Endothelial cell of umbilical vein (primary cell): ENCODE measurements at regions not wholly inside any gene's neighbourhood (a gene's known extent, or its start where the extent isn't known, plus 50 kb on each side); places are given as distances from the start of the nearest gene placed in this dataset.

Experiments used
- EZH2 ChIP-seq: IDR thresholded peaks from 2 replicates; pipeline ENCODE4 v1.6.1; 2012; ENCODE audit warnings: borderline replicate concordance, low read depth, mild to moderate bottlenecking, moderate library complexity, low read length, inconsistent platforms; ENCODE audit not compliant: severe bottlenecking
- FOS ChIP-seq: IDR thresholded peaks from 2 replicates; pipeline ENCODE4 v1.6.1; 2011; ENCODE audit warnings: mild to moderate bottlenecking, low read length, moderate library complexity, borderline replicate concordance; ENCODE audit not compliant: insufficient read depth
- JUN ChIP-seq: IDR thresholded peaks from 2 replicates; pipeline ENCODE4 v1.6.1; 2011; ENCODE audit warnings: borderline replicate concordance, low read depth; ENCODE audit not compliant: insufficient read length, insufficient read depth
- MYC ChIP-seq: IDR thresholded peaks from one replicate; pipeline ENCODE4 v1.6.1; 2011; ENCODE audit warnings: mild to moderate bottlenecking, low read depth, low read length
- POLR2A ChIP-seq: IDR thresholded peaks from 2 replicates; pipeline ENCODE4 v1.6.1; 2012; ENCODE audit warnings: low read depth, mild to moderate bottlenecking, control low read depth, low read length
- POLR2AphosphoS5 ChIP-seq: IDR thresholded peaks from 2 replicates; pipeline ENCODE4 v1.6.1; 2012; ENCODE audit warnings: low read depth, mild to moderate bottlenecking, control low read depth, low read length, moderate library complexity; ENCODE audit not compliant: insufficient read depth
- TF ChIP-seq, protein P1 (sequence below), 2 donors: IDR thresholded peaks; 1 replicate in 1 of 2; 2 replicates in 1 of 2; pipeline ENCODE4 v1.5.1; 2011; ENCODE audit warnings: low read length in 2 of 2, mild to moderate bottlenecking in 2 of 2, moderate library complexity in 2 of 2, control low read depth in 1 of 2, inconsistent platforms in 1 of 2, low read depth in 1 of 2; ENCODE audit not compliant: insufficient read depth in 1 of 2; ENCODE audit errors: extremely low read depth in 1 of 2
- TF ChIP-seq, protein P2 (sequence below): IDR thresholded peaks from 2 replicates; pipeline ENCODE4 v1.6.1; 2011; ENCODE audit not compliant: insufficient read depth, insufficient read length

DNA sequence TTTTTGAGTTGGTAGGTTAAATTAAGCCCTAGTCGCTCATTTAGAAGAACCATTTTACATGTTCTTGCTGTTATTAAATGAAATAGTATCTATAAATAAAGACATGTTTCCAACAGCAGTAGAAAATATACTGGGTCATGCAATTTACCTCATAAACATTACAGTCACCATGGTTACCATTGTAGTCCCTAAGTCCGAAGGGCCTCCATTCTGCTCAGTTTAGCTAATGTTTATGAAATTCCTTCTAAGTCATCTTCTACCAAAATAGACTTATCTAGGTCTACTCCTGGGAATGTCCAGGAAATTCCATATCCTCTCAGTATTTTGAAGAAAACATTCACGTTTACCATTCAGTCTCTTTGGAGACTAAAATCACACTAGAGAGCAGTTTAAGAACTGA is 292.5 kb upstream of the DCAF8L1 start:
- TF ChIP-seq, protein P1, sequence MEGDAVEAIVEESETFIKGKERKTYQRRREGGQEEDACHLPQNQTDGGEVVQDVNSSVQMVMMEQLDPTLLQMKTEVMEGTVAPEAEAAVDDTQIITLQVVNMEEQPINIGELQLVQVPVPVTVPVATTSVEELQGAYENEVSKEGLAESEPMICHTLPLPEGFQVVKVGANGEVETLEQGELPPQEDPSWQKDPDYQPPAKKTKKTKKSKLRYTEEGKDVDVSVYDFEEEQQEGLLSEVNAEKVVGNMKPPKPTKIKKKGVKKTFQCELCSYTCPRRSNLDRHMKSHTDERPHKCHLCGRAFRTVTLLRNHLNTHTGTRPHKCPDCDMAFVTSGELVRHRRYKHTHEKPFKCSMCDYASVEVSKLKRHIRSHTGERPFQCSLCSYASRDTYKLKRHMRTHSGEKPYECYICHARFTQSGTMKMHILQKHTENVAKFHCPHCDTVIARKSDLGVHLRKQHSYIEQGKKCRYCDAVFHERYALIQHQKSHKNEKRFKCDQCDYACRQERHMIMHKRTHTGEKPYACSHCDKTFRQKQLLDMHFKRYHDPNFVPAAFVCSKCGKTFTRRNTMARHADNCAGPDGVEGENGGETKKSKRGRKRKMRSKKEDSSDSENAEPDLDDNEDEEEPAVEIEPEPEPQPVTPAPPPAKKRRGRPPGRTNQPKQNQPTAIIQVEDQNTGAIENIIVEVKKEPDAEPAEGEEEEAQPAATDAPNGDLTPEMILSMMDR (IDR thresholded peaks at IDR 0.05; ENCODE audit: extremely low read depth in 1 of 2, insufficient read depth in 1 of 2, low read depth in 1 of 2, low read length in 2 of 2) = no peak
- TF ChIP-seq POLR2A = no peak
- TF ChIP-seq POLR2AphosphoS5 = no peak
- TF ChIP-seq EZH2 = no peak
- no peak for TF ChIP-seq JUN
- TF ChIP-seq MYC = no peak
- TF ChIP-seq, protein P2, sequence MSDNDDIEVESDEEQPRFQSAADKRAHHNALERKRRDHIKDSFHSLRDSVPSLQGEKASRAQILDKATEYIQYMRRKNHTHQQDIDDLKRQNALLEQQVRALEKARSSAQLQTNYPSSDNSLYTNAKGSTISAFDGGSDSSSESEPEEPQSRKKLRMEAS = no peak
- TF ChIP-seq FOS = no peak
